Loucy (cell line): ENCODE measurements at regions not wholly inside any gene's neighbourhood (a gene's known extent, or its start where the extent isn't known, plus 50 kb on each side); places are given as distances from the start of the nearest gene placed in this dataset.

ENCODE experiments used
- H2AFZ ChIP-seq: fragments of 200-600 bp; sonication (generic); 2 replicates; pipeline ENCODE4 v1.6.0; 2016; ENCODE audit warnings: antibody characterized with exemption, mild to moderate bottlenecking, low read length, moderate library complexity
- H3F3A ChIP-seq: fragments of 200-600 bp; 2 replicates; pipeline ENCODE4 v1.6.0; 2016; ENCODE audit warnings: antibody characterized with exemption, low read depth, mild to moderate bottlenecking
- H3K27me3 ChIP-seq: fragments of 200-600 bp; sonication (generic); 2 replicates; pipeline ENCODE4 v1.6.1; 2014; ENCODE audit warnings: low read length, mild to moderate bottlenecking; ENCODE audit not compliant: insufficient read depth, poor library complexity, severe bottlenecking
- H3K36me3 ChIP-seq: fragments of 200-600 bp; sonication (generic); 2 replicates; pipeline ENCODE4 v1.6.1; 2016; ENCODE audit warnings: low read length; ENCODE audit not compliant: insufficient read depth
- H3K4me1 ChIP-seq: fragments of 200-600 bp; sonication (generic); 2 replicates; pipeline ENCODE4 v1.5.1; 2014; ENCODE audit warnings: low read length, mild to moderate bottlenecking; ENCODE audit not compliant: insufficient read depth, poor library complexity, severe bottlenecking
- H3K4me2 ChIP-seq: fragments of 200-600 bp; sonication (generic); 2 replicates; pipeline ENCODE4 v1.6.0; 2014; ENCODE audit warnings: antibody characterized with exemption, low read length, low read depth, mild to moderate bottlenecking; ENCODE audit not compliant: poor library complexity, severe bottlenecking
- H3K4me3 ChIP-seq: fragments of 200-600 bp; sonication (generic); 2 replicates; pipeline ENCODE4 v1.5.1; 2014; ENCODE audit warnings: low read length, mild to moderate bottlenecking, mixed read lengths; ENCODE audit not compliant: poor library complexity, severe bottlenecking
- H3K79me2 ChIP-seq: fragments of 200-600 bp; sonication (generic); 2 replicates; pipeline ENCODE4 v1.6.1; 2014; ENCODE audit warnings: low read length; ENCODE audit not compliant: insufficient read depth
- H3K9ac ChIP-seq: fragments of 200-600 bp; sonication (generic); 2 replicates; pipeline ENCODE4 v1.6.0; 2014; ENCODE audit warnings: mild to moderate bottlenecking, low read depth, low read length, moderate library complexity; ENCODE audit not compliant: poor library complexity, severe bottlenecking
- H3K9me2 ChIP-seq: fragments of 200-600 bp; sonication (generic); replicated peaks from 2 replicates; pipeline ENCODE4 v1.6.1; 2016; ENCODE audit warnings: low read depth, low read length, mixed read lengths
- H3K9me3 ChIP-seq: fragments of 200-600 bp; sonication (generic); 2 replicates; pipeline ENCODE4 v1.6.1; 2014; ENCODE audit warnings: mild to moderate bottlenecking, antibody characterized with exemption, low read length, low read depth; ENCODE audit not compliant: insufficient read depth
- H4K20me1 ChIP-seq: fragments of 200-600 bp; sonication (generic); 2 replicates; pipeline ENCODE4 v1.6.0; 2014; ENCODE audit warnings: antibody characterized with exemption, low read length, mild to moderate bottlenecking; ENCODE audit not compliant: insufficient read depth, poor library complexity, severe bottlenecking
- EZH2phosphoT487 ChIP-seq: fragments of 200-600 bp; IDR thresholded peaks from 2 replicates; pipeline ENCODE4 v1.6.1; 2018; ENCODE audit warnings: antibody characterized with exemption, mild to moderate bottlenecking, moderate library complexity, borderline replicate concordance
- TF ChIP-seq, protein P1 (sequence below): fragments of 200-600 bp; sonication (generic); conservative IDR thresholded peaks from 2 replicates; pipeline ENCODE4 v1.5.1; 2014; ENCODE audit warnings: mild to moderate bottlenecking, antibody characterized with exemption, low read length

- Histone ChIP-seq H3F3A (no peaks in the 10 kb centered on the region), H2AFZ (no peak overlapping the region), H3K9me3 (no peaks in the 10 kb centered on the region), H3K27me3 (no peaks in the 10 kb centered on the region), H3K9ac (no peak overlapping the region), H3K79me2 (no peaks in the 10 kb centered on the region), H3K4me2 (no peak overlapping the region), H3K4me1 (no peaks in the 10 kb centered on the region), H4K20me1 (no peaks in the 10 kb centered on the region), H3K36me3 (no peaks in the 10 kb centered on the region), H3K4me3 (no peak overlapping the region), H3K9me2 (no peaks in the 10 kb centered on the region)
- no peak for TF ChIP-seq EZH2phosphoT487
- TF ChIP-seq, protein P1, sequence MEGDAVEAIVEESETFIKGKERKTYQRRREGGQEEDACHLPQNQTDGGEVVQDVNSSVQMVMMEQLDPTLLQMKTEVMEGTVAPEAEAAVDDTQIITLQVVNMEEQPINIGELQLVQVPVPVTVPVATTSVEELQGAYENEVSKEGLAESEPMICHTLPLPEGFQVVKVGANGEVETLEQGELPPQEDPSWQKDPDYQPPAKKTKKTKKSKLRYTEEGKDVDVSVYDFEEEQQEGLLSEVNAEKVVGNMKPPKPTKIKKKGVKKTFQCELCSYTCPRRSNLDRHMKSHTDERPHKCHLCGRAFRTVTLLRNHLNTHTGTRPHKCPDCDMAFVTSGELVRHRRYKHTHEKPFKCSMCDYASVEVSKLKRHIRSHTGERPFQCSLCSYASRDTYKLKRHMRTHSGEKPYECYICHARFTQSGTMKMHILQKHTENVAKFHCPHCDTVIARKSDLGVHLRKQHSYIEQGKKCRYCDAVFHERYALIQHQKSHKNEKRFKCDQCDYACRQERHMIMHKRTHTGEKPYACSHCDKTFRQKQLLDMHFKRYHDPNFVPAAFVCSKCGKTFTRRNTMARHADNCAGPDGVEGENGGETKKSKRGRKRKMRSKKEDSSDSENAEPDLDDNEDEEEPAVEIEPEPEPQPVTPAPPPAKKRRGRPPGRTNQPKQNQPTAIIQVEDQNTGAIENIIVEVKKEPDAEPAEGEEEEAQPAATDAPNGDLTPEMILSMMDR = no peak
Measured at GRCh38 chr6:140817176-140817575, 1315.5 kb upstream of the GJE1 start.

DNA sequence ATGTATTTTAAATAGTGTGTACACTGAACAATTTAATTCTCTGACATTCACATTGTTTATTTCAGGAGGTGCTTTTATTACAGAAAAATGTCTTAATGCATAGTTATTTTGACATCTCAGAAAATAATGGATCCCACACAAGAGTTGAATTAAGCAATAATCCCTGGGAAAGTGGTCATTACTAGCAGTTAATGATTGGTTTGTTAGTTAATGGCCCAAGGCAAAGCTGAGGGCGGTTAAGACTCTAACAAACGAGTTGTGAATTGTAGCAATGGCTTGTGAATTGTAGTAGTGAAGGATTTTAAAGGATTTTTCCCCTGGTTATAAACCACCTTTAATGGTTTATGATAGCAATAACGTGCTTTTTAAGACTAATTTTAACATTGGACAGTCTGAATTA, 1316.0 kb upstream of the GJE1 start:
- Histone ChIP-seq H4K20me1 (no peaks in the 10 kb centered on the region), H3K79me2 (no peaks in the 10 kb centered on the region), H3K4me1 (no peaks in the 10 kb centered on the region), H3K9me3 (no peaks in the 10 kb centered on the region), H3K27me3 (no peaks in the 10 kb centered on the region), H3K9me2 (no peaks in the 10 kb centered on the region), H3F3A (no peaks in the 10 kb centered on the region), H2AFZ (no peak overlapping the region), H3K9ac (no peak overlapping the region), H3K4me3 (no peak overlapping the region), H3K36me3 (no peaks in the 10 kb centered on the region), H3K4me2 (no peak overlapping the region)
- TF ChIP-seq, protein P1 = no peak
- TF ChIP-seq EZH2phosphoT487 = no peak

DNA sequence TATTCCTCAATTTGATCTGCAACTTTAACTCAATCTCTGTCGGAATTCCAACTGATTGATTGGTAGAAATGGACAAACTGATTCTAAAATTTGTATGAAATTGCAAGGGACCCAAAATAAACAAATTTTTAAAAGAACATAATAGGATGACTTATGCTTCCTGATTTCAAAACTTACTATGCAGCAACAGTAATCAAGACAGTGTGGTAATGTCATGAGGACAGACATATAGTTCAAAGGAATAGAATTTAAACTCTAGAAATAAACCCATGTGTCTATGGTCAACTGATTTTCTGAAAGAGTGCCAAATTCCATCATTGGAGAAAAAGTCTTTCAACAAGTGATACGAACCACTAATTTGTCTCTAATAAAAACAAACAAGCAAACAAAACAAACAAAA, 1320.1 kb upstream of the GJE1 start:
- Histone ChIP-seq H3K9me2 (no peaks in the 10 kb centered on the region), H3K27me3 (no peaks in the 10 kb centered on the region), H3K4me2 (no peak overlapping the region), H3K4me3 (no peak overlapping the region), H3K9me3 (no peaks in the 10 kb centered on the region), H3K79me2 (no peaks in the 10 kb centered on the region), H3F3A (no peaks in the 10 kb centered on the region), H3K4me1 (no peaks in the 10 kb centered on the region), H2AFZ (no peak overlapping the region), H3K9ac (no peak overlapping the region), H3K36me3 (no peaks in the 10 kb centered on the region), H4K20me1 (no peaks in the 10 kb centered on the region)
- TF ChIP-seq, protein P1 = no peak
- TF ChIP-seq EZH2phosphoT487 = no peak
